HG03095 (cell line): ENCODE measurements at regions not wholly inside any gene's neighbourhood (a gene's known extent, or its start where the extent isn't known, plus 50 kb on each side); places are given as distances from the start of the nearest gene placed in this dataset.

Source experiments
- ATAC-seq: cut with Tn5 transposase; IDR thresholded peaks from one replicate; pipeline ENCODE4 v1.9.1; 2021; ENCODE audit warnings: moderate library complexity; ENCODE audit not compliant: unreplicated experiment

GRCh38 chr6:98650941-98651340 lies 183.4 kb upstream of the POU3F2 start:
- no peak for ATAC-seq

- no peak for ATAC-seq
These were observed 181.2 kb upstream of the POU3F2 start for GRCh38 chr6:98653179-98653578.

- ATAC-seq = no peak
These were observed 176.6 kb upstream of the POU3F2 start for GRCh38 chr6:98657764-98658163.

GRCh38 chr6:98669371-98669770 lies 165.0 kb upstream of the POU3F2 start:
- ATAC-seq = no peak

- ATAC-seq = no peak
These were observed 164.2 kb upstream of the POU3F2 start for GRCh38 chr6:98670045-98670746.

GRCh38 chr6:98672681-98673475 lies 161.5 kb upstream of the POU3F2 start:
- no peak for ATAC-seq

- no peak for ATAC-seq
These were observed 155.9 kb upstream of the POU3F2 start for GRCh38 chr6:98678481-98678880.

- no peak for ATAC-seq
These were observed 148.3 kb upstream of the POU3F2 start for GRCh38 chr6:98686008-98686601.

- no peak for ATAC-seq
These were observed 146.6 kb upstream of the POU3F2 start for GRCh38 chr6:98687752-98688151.

GRCh38 chr6:98695091-98695801 lies 139.1 kb upstream of the POU3F2 start:
- no peak for ATAC-seq

- no peak for ATAC-seq
These were observed 123.0 kb upstream of the POU3F2 start for GRCh38 chr6:98711380-98711779.

- ATAC-seq = no peak
These were observed 118.0 kb upstream of the POU3F2 start for GRCh38 chr6:98716341-98716740.

- ATAC-seq = no peak
These were observed 117.0 kb upstream of the POU3F2 start for GRCh38 chr6:98717322-98717877.

GRCh38 chr6:98717988-98718387 lies 116.4 kb upstream of the POU3F2 start:
- ATAC-seq = no peak

GRCh38 chr6:98724537-98724936 lies 109.8 kb upstream of the POU3F2 start:
- ATAC-seq = no peak

- ATAC-seq = no peak
These were observed 87.1 kb upstream of the POU3F2 start for GRCh38 chr6:98747273-98747672.

- ATAC-seq = no peak
These were observed 86.4 kb upstream of the POU3F2 start for GRCh38 chr6:98747960-98748359.

GRCh38 chr6:98759459-98759858 lies 74.9 kb upstream of the POU3F2 start:
- no peak for ATAC-seq

GRCh38 chr6:98764373-98764911 lies 69.9 kb upstream of the POU3F2 start:
- no peak for ATAC-seq

- peak; percentile 70 for ATAC-seq
These were observed 64.8 kb upstream of the POU3F2 start for GRCh38 chr6:98769546-98769945.

- no peak for ATAC-seq
These were observed 59.2 kb upstream of the POU3F2 start for GRCh38 chr6:98775205-98775604.
